Tibial nerve (tissue), 3 donors: ENCODE measurements at regions not wholly inside any gene's neighbourhood (a gene's known extent, or its start where the extent isn't known, plus 50 kb on each side); places are given as distances from the start of the nearest gene placed in this dataset.

ENCODE experiments used
- POLR2A ChIP-seq, 2 donors: fragments of 450-650 bp; IDR thresholded peaks; one replicate each; pipeline ENCODE4 v1.6.1; 2017; ENCODE audit warnings: antibody characterized with exemption in 2 of 2, mild to moderate bottlenecking in 2 of 2, moderate library complexity in 2 of 2
- TF ChIP-seq, protein P1 (sequence below), 5 experiments: fragments of 200-600 bp in 3 of 5; fragments of 450-650 bp in 2 of 5; sonication (generic) in 3 of 5; IDR thresholded peaks; one replicate each; pipeline ENCODE4 v1.5.1; 2016 to 2019; ENCODE audit warnings: antibody characterized with exemption in 5 of 5, mild to moderate bottlenecking in 3 of 5, moderate library complexity in 2 of 5

DNA sequence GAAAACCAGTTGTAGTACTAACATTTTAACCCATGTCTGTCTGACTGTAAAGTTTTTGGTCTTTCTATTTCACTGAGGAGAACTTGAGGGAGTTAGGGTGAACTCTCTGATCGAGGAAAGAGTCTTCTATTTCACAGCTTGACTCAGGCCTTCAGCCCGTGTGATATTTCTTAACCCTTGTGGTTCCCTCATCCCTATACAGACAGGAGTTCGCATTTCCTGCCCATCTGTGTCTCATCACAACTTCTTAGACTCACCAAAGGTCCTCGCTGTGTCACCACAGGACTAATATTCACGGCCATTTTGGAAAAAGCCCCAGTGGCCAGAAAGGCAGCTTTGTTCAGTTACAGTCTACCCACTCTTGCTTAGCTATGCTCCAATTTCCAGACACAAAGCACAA, 172.8 kb downstream of the FAM181B start:
- no peak for TF ChIP-seq POLR2A (IDR thresholded peaks at IDR 0.05)
- TF ChIP-seq, protein P1, sequence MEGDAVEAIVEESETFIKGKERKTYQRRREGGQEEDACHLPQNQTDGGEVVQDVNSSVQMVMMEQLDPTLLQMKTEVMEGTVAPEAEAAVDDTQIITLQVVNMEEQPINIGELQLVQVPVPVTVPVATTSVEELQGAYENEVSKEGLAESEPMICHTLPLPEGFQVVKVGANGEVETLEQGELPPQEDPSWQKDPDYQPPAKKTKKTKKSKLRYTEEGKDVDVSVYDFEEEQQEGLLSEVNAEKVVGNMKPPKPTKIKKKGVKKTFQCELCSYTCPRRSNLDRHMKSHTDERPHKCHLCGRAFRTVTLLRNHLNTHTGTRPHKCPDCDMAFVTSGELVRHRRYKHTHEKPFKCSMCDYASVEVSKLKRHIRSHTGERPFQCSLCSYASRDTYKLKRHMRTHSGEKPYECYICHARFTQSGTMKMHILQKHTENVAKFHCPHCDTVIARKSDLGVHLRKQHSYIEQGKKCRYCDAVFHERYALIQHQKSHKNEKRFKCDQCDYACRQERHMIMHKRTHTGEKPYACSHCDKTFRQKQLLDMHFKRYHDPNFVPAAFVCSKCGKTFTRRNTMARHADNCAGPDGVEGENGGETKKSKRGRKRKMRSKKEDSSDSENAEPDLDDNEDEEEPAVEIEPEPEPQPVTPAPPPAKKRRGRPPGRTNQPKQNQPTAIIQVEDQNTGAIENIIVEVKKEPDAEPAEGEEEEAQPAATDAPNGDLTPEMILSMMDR (IDR thresholded peaks at IDR 0.05) = no peak
